Panc1 (cell line): ENCODE measurements at regions not wholly inside any gene's neighbourhood (a gene's known extent, or its start where the extent isn't known, plus 50 kb on each side); places are given as distances from the start of the nearest gene placed in this dataset.

Experiments
- ATAC-seq: fragments of 200-7000 bp; cut with Tn5 transposase; 2 replicates; pipeline ENCODE4 v1.9.1; 2020; ENCODE audit warnings: mild to moderate bottlenecking, moderate library complexity
- BruUV-seq: library from RNA; stranded (reverse); fragments of 400-500 nt; replicated peaks from 2 replicates; lab custom pipeline; 2021; lab: Mats Ljungman, UMichigan
- CTCF ChIA-PET: fragments of 300-600 bp; sonication (Branson Sonifier 250); formaldehyde crosslinking; loops from one replicate; lab custom pipeline; 2022; ENCODE audit warnings: antibody characterized with exemption; lab: Charles Lee
- POLR2A ChIA-PET: fragments of 300-600 bp; sonication (Branson Sonifier 250); formaldehyde crosslinking; loops from one replicate; lab custom pipeline; 2022; ENCODE audit warnings: antibody characterized with exemption; lab: Charles Lee
- DNase-seq: peaks from one replicate; pipeline ENCODE4 v3.0.0-alpha.2; 2010; ENCODE audit warnings: low read depth, low spot score
- H3K27ac ChIP-seq: 2 replicates; pipeline ENCODE4 v1.5.1; 2011; ENCODE audit warnings: mild to moderate bottlenecking, low read length, inconsistent platforms
- H3K27me3 ChIP-seq: fragments of 200-500 bp; sonication (Bioruptor generic); 2 replicates; pipeline ENCODE4 v1.6.0; 2014; ENCODE audit warnings: low read length, inconsistent platforms; ENCODE audit not compliant: control insufficient read depth, insufficient read depth
- H3K36me3 ChIP-seq: fragments of 200-500 bp; sonication (Bioruptor generic); 2 replicates; pipeline ENCODE4 v1.5.1; 2014; ENCODE audit warnings: inconsistent platforms, mild to moderate bottlenecking, low read length, moderate library complexity; ENCODE audit not compliant: control insufficient read depth, insufficient read depth
- H3K4me1 ChIP-seq: 2 replicates; pipeline ENCODE4 v1.5.1; 2011; ENCODE audit warnings: inconsistent platforms, mild to moderate bottlenecking, low read length, moderate library complexity; ENCODE audit not compliant: control insufficient read depth, insufficient read depth
- H3K4me3 ChIP-seq, 2 experiments: 2 replicates each; pipeline ENCODE4 v1.5.1; 2011 to 2012; ENCODE audit warnings: low read depth in 2 of 2, low read length in 2 of 2, mild to moderate bottlenecking in 2 of 2, inconsistent platforms in 1 of 2, moderate library complexity in 1 of 2
- H3K9me3 ChIP-seq: fragments of 200-500 bp; sonication (Bioruptor generic); 2 replicates; pipeline ENCODE4 v1.5.1; 2014; ENCODE audit warnings: low read depth, mild to moderate bottlenecking, inconsistent platforms, low read length, moderate library complexity; ENCODE audit not compliant: control insufficient read depth, insufficient read depth
- CTCF ChIP-seq: fragments of 450-650 bp; IDR thresholded peaks from 2 replicates; pipeline ENCODE4 v1.5.1; 2017; ENCODE audit warnings: mild to moderate bottlenecking
- POLR2AphosphoS5 ChIP-seq: IDR thresholded peaks from 2 replicates; pipeline ENCODE4 v1.6.1; 2012; ENCODE audit warnings: mild to moderate bottlenecking, low read depth, low read length, moderate library complexity
- REST ChIP-seq, 2 experiments: IDR thresholded peaks; 2 replicates each; pipeline ENCODE4 v1.6.1; 2011 to 2012; ENCODE audit warnings: low read depth in 2 of 2, control low read depth in 1 of 2, low read length in 1 of 2, mild to moderate bottlenecking in 1 of 2, moderate library complexity in 1 of 2; ENCODE audit not compliant: insufficient read depth in 1 of 2
- SIN3A ChIP-seq: IDR thresholded peaks from 2 replicates; pipeline ENCODE4 v1.6.1; 2012; ENCODE audit warnings: low read depth, mild to moderate bottlenecking, low read length, moderate library complexity, borderline replicate concordance; ENCODE audit not compliant: insufficient read depth
- TCF7L2 ChIP-seq: IDR thresholded peaks from 2 replicates; pipeline ENCODE4 v1.6.1; 2011; ENCODE audit warnings: mild to moderate bottlenecking, low read depth, low read length, inconsistent platforms
- in situ Hi-C: cut with HindIII; loops from 2 replicates; pipeline ENCODE4 v1.10.0; 2016; ENCODE audit warnings: low sequenced_read_pairs, low pct_unique_long_range_greater_than_20kb
- intact Hi-C: fragments of 100-400 bp; cut with micrococcal nuclease; formaldehyde crosslinking; loops from one replicate; pipeline ENCODE4 v1.10.0; 2022; ENCODE audit not compliant: unreplicated experiment

DNA sequence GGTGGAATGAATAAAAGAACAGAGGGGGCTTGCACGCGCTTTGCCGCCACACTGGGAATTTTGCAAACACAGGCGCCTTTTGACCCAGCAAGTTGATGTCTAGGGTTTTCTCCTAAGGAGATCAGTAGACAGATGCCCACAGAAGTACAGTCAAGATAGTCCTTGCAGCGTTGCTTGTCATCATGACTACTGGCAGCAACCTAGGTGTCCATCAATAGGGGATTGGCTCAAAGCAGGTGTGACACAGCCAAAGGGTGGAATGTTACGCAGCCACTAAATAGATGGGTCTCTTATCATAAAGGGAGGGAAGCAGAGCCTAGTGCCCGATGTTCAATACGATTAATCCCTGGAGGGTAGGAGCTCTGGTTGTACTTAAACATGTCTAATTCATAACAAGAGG, 63.8 kb upstream of the GGTA1 start:
- Histone ChIP-seq H3K4me1 (no peaks in the 10 kb centered on the region; the same call in 1 of the 2 replicates), H3K4me3 (no peak overlapping the region), H3K9me3 (no peaks in the 10 kb centered on the region), H3K27me3 (no peaks in the 10 kb centered on the region), H3K27ac (no peak overlapping the region), H3K36me3 (no peaks in the 10 kb centered on the region)
- BruUV-seq = no TSS peak
- CTCF ChIA-PET = no interaction called here
- no peak for DNase-seq
- in situ Hi-C loops = no loop called here
- no peak for TF ChIP-seq CTCF
- no peak for TF ChIP-seq SIN3A
- no peak for TF ChIP-seq POLR2AphosphoS5
- no peak for TF ChIP-seq TCF7L2
- TF ChIP-seq REST (IDR thresholded peaks at IDR 0.05; ENCODE audit: insufficient read depth in 1 of 2, low read depth in 2 of 2, low read length in 1 of 2) = no peak
- ATAC-seq = no peak
- intact Hi-C loops = no loop called here
- POLR2A ChIA-PET = no interaction called here

GRCh38 chr9:121563881-121564460, 64.3 kb upstream of the GGTA1 start:
- no peak overlapping the region for H3K27ac ChIP-seq
- BruUV-seq = no TSS peak
- H3K4me3 ChIP-seq = no peak overlapping the region
- POLR2A ChIA-PET = no interaction called here
- no peak for ATAC-seq
- intact Hi-C loops = no loop called here
- no peaks in the 10 kb centered on the region for H3K36me3 ChIP-seq
- no peak for DNase-seq
- TF ChIP-seq REST (IDR thresholded peaks at IDR 0.05; ENCODE audit: insufficient read depth in 1 of 2, low read depth in 2 of 2, low read length in 1 of 2) (no peak), POLR2AphosphoS5 (no peak), TCF7L2 (no peak), CTCF (no peak), SIN3A (no peak)
- in situ Hi-C loops = no loop called here
- no peaks in the 10 kb centered on the region for H3K4me1 ChIP-seq
- no peaks in the 10 kb centered on the region for H3K9me3 ChIP-seq
- H3K27me3 ChIP-seq = no peaks in the 10 kb centered on the region
- CTCF ChIA-PET = no interaction called here
